ENCODE measurements at regions not wholly inside any gene's neighbourhood (a gene's known extent, or its start where the extent isn't known, plus 50 kb on each side); places are given as distances from the start of the nearest gene placed in this dataset.

GRCh38 chr10:62723375-62723774 is 81.1 kb upstream of the ADO start:
- DNase-seq (ENCODE audit: low spot score) (no peak), ATAC-seq (no peak)
- Mint-ChIP-seq H3K27me3 (no peaks in the 10 kb centered on the region), H3K36me3 (peaks cover 9% of the 10 kb centered on the region), H3K9me3 (peaks cover 4% of the 10 kb centered on the region), H3K27ac (peak overlapping the region in 1 of 2 donors; percentile 36), H3K4me3 (no peak overlapping the region), H3K4me1 (ENCODE audit: low read depth in 2 of 2) (peaks cover 38 to 41% of the 10 kb centered on the region in 2 donors)

- H3K9me3 Mint-ChIP-seq, result peaks cover 4% of the 10 kb centered on the region
- peaks cover 49 to 52% of the 10 kb centered on the region in 2 donors for H3K4me1 Mint-ChIP-seq (ENCODE audit: low read depth in 2 of 2)
- no peak overlapping the region for H3K4me3 Mint-ChIP-seq
- no peaks in the 10 kb centered on the region for H3K27me3 Mint-ChIP-seq
- DNase-seq (ENCODE audit: low spot score), result no peak
- no peak for ATAC-seq
- H3K36me3 Mint-ChIP-seq, result peaks cover 9% of the 10 kb centered on the region
- peak overlapping the region in 1 of 2 donors; percentile 92 for H3K27ac Mint-ChIP-seq
Observed at GRCh38 chr10:62724465-62724864, 80.1 kb upstream of the ADO start.

GRCh38 chr10:62726142-62726541 is 78.4 kb upstream of the ADO start:
- H3K36me3 Mint-ChIP-seq, result peaks cover 9% of the 10 kb centered on the region
- peak; percentile 94 to 96 for ATAC-seq
- H3K27me3 Mint-ChIP-seq, result no peaks in the 10 kb centered on the region
- peak overlapping the region; percentile 69 for H3K4me3 Mint-ChIP-seq
- H3K27ac Mint-ChIP-seq, result peak overlapping the region; percentile 88 to 92
- peaks cover 4% of the 10 kb centered on the region for H3K9me3 Mint-ChIP-seq
- DNase-seq (ENCODE audit: low spot score), result peak; percentile 87
- peaks cover 51 to 53% of the 10 kb centered on the region in 2 donors for H3K4me1 Mint-ChIP-seq (ENCODE audit: low read depth in 2 of 2)

- peaks cover 53 to 56% of the 10 kb centered on the region in 2 donors for H3K4me1 Mint-ChIP-seq (ENCODE audit: low read depth in 2 of 2)
- ATAC-seq, result no peak
Observed at GRCh38 chr10:62726638-62727037, 77.9 kb upstream of the ADO start.

GRCh38 chr10:62727934-62728333 is 76.6 kb upstream of the ADO start:
- no peak for DNase-seq (ENCODE audit: low spot score)
- H3K36me3 Mint-ChIP-seq, result peaks cover 9% of the 10 kb centered on the region
- no peaks in the 10 kb centered on the region for H3K27me3 Mint-ChIP-seq
- peak overlapping the region; percentile 69 for H3K4me3 Mint-ChIP-seq
- ATAC-seq, result peak; percentile 58 to 64
- H3K27ac Mint-ChIP-seq, result peak overlapping the region; percentile 88 to 92
- H3K4me1 Mint-ChIP-seq (ENCODE audit: low read depth in 2 of 2), result peaks cover 53 to 56% of the 10 kb centered on the region in 2 donors
- H3K9me3 Mint-ChIP-seq, result peaks cover 4% of the 10 kb centered on the region

More at GRCh38 chr10:62726638-62727037, 77.9 kb upstream of the ADO start:
- H3K4me3 Mint-ChIP-seq, result peak overlapping the region; percentile 69
- H3K9me3 Mint-ChIP-seq, result peaks cover 4% of the 10 kb centered on the region
- DNase-seq (ENCODE audit: low spot score), result no peak
- no peaks in the 10 kb centered on the region for H3K27me3 Mint-ChIP-seq
- H3K36me3 Mint-ChIP-seq, result peaks cover 9% of the 10 kb centered on the region
- H3K27ac Mint-ChIP-seq, result peak overlapping the region; percentile 88 to 92

GRCh38 chr10:62728479-62728878 is 76.0 kb upstream of the ADO start:
- H3K36me3 Mint-ChIP-seq, result peaks cover 9% of the 10 kb centered on the region
- H3K4me1 Mint-ChIP-seq (ENCODE audit: low read depth in 2 of 2), result peaks cover 53 to 56% of the 10 kb centered on the region in 2 donors
- H3K9me3 Mint-ChIP-seq, result peaks cover 4% of the 10 kb centered on the region
- H3K4me3 Mint-ChIP-seq, result peak overlapping the region; percentile 69
- peak; percentile 81 for DNase-seq (ENCODE audit: low spot score)
- peak; percentile 39 to 53 for ATAC-seq
- H3K27ac Mint-ChIP-seq, result peak overlapping the region; percentile 88 to 92
- H3K27me3 Mint-ChIP-seq, result no peaks in the 10 kb centered on the region

GRCh38 chr10:62732841-62733653 is 71.5 kb upstream of the ADO start:
- DNase-seq (ENCODE audit: low spot score) (peak; percentile 78), ATAC-seq (peak; percentile 88 to 91)
- peaks cover 18 to 25% of the 10 kb centered on the region in 2 donors for H3K4me1 Mint-ChIP-seq (ENCODE audit: low read depth in 2 of 2)
- H3K9me3 Mint-ChIP-seq, result peaks cover under 1% of the 10 kb centered on the region
- H3K27me3 Mint-ChIP-seq, result no peaks in the 10 kb centered on the region
- no peak overlapping the region for H3K27ac Mint-ChIP-seq
- no peak overlapping the region for H3K4me3 Mint-ChIP-seq
- H3K36me3 Mint-ChIP-seq, result peaks cover under 1% of the 10 kb centered on the region

GRCh38 chr10:62733654-62734293 is 70.7 kb upstream of the ADO start:
- Mint-ChIP-seq H3K27me3 (no peaks in the 10 kb centered on the region), H3K4me3 (no peak overlapping the region), H3K4me1 (ENCODE audit: low read depth in 2 of 2) (peaks cover 12 to 22% of the 10 kb centered on the region in 2 donors), H3K9me3 (peaks cover 3% of the 10 kb centered on the region), H3K27ac (no peak overlapping the region), H3K36me3 (no peaks in the 10 kb centered on the region)
- ATAC-seq, result peak; percentile 8 to 50
- DNase-seq (ENCODE audit: low spot score), result peak; percentile 65

GRCh38 chr10:62734781-62735463 is 69.6 kb upstream of the ADO start:
- no peak for ATAC-seq
- Mint-ChIP-seq H3K27ac (no peak overlapping the region), H3K27me3 (no peaks in the 10 kb centered on the region), H3K4me1 (ENCODE audit: low read depth in 2 of 2) (peaks cover 5 to 15% of the 10 kb centered on the region in 2 donors), H3K9me3 (peaks cover 3% of the 10 kb centered on the region), H3K4me3 (no peak overlapping the region), H3K36me3 (no peaks in the 10 kb centered on the region)
- DNase-seq (ENCODE audit: low spot score), result no peak

GRCh38 chr10:62735464-62736167 is 68.9 kb upstream of the ADO start:
- H3K27me3 Mint-ChIP-seq, result no peaks in the 10 kb centered on the region
- H3K9me3 Mint-ChIP-seq, result peaks cover 3% of the 10 kb centered on the region
- H3K27ac Mint-ChIP-seq, result no peak overlapping the region
- H3K4me3 Mint-ChIP-seq, result no peak overlapping the region
- no peaks in the 10 kb centered on the region for H3K36me3 Mint-ChIP-seq
- peaks cover 5 to 13% of the 10 kb centered on the region in 2 donors for H3K4me1 Mint-ChIP-seq (ENCODE audit: low read depth in 2 of 2)
- ATAC-seq (peak; percentile 66 to 76), DNase-seq (ENCODE audit: low spot score) (peak; percentile 65)

GRCh38 chr10:62736168-62736546 is 68.4 kb upstream of the ADO start:
- no peak for DNase-seq (ENCODE audit: low spot score)
- H3K36me3 Mint-ChIP-seq, result no peaks in the 10 kb centered on the region
- ATAC-seq, result peak in 1 of 2 donors; percentile 4
- no peak overlapping the region for H3K4me3 Mint-ChIP-seq
- H3K9me3 Mint-ChIP-seq, result peaks cover 3% of the 10 kb centered on the region
- no peak overlapping the region for H3K27ac Mint-ChIP-seq
- H3K27me3 Mint-ChIP-seq, result no peaks in the 10 kb centered on the region
- H3K4me1 Mint-ChIP-seq (ENCODE audit: low read depth in 2 of 2), result peaks cover 5 to 13% of the 10 kb centered on the region in 2 donors

GRCh38 chr10:62738916-62739315 is 65.6 kb upstream of the ADO start:
- Mint-ChIP-seq H3K27ac (peak overlapping the region in 1 of 2 donors; percentile 32), H3K4me1 (ENCODE audit: low read depth in 2 of 2) (peaks cover 11 to 13% of the 10 kb centered on the region in 2 donors), H3K4me3 (no peak overlapping the region), H3K9me3 (peaks cover 3% of the 10 kb centered on the region), H3K36me3 (no peaks in the 10 kb centered on the region), H3K27me3 (no peaks in the 10 kb centered on the region)
- DNase-seq (ENCODE audit: low spot score) (no peak), ATAC-seq (no peak)
